OCI-LY1 (cell line): ENCODE measurements at regions not wholly inside any gene's neighbourhood (a gene's known extent, or its start where the extent isn't known, plus 50 kb on each side); places are given as distances from the start of the nearest gene placed in this dataset.

ENCODE experiments used
- EZH2 ChIP-seq: fragments of 200-600 bp; sonication (generic), shearing (Covaris generic); IDR thresholded peaks from 2 replicates; pipeline ENCODE4 v1.8.0; 2017; ENCODE audit warnings: borderline replicate concordance, mixed run types, mild to moderate bottlenecking, antibody characterized with exemption, low read length, moderate library complexity, mixed read lengths
- TF ChIP-seq, protein P1 (sequence below): fragments of 200-600 bp; sonication (generic), shearing (Covaris generic); IDR thresholded peaks from 2 replicates; pipeline ENCODE4 v1.5.1; 2017; ENCODE audit warnings: mild to moderate bottlenecking, antibody characterized with exemption, low read length, moderate library complexity, mixed read lengths

DNA sequence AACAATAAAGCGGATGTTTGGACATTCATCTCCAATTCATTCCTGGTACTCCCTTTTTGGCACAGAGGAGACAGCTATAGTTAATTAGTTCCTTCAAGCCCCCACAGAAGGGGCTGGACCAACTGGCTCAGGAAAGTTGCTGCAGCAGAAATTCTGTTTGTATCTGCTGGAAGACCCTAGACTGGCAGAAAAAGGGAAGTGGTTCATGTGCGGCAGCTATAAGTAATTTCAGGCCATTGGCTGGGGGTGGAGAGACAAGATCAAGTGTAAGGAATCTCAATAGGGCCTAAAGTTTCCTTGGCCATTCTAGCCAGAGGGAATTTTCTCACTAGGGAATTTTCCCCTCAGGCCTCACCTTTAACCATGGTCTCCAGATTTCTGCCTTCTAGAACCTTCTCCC lies 89.9 kb upstream of the DHX15 start:
- TF ChIP-seq, protein P1, sequence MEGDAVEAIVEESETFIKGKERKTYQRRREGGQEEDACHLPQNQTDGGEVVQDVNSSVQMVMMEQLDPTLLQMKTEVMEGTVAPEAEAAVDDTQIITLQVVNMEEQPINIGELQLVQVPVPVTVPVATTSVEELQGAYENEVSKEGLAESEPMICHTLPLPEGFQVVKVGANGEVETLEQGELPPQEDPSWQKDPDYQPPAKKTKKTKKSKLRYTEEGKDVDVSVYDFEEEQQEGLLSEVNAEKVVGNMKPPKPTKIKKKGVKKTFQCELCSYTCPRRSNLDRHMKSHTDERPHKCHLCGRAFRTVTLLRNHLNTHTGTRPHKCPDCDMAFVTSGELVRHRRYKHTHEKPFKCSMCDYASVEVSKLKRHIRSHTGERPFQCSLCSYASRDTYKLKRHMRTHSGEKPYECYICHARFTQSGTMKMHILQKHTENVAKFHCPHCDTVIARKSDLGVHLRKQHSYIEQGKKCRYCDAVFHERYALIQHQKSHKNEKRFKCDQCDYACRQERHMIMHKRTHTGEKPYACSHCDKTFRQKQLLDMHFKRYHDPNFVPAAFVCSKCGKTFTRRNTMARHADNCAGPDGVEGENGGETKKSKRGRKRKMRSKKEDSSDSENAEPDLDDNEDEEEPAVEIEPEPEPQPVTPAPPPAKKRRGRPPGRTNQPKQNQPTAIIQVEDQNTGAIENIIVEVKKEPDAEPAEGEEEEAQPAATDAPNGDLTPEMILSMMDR, result no peak
- TF ChIP-seq EZH2, result no peak
